ENCODE measurements at regions not wholly inside any gene's neighbourhood (a gene's known extent, or its start where the extent isn't known, plus 50 kb on each side); places are given as distances from the start of the nearest gene placed in this dataset.

- TF ChIP-seq CTCF (IDR thresholded peaks at IDR 0.05; ENCODE audit: low read length) (no peak), EZH2 (IDR thresholded peaks at IDR 0.05; ENCODE audit: borderline replicate concordance, low read length) (no peak)
These were observed 180.1 kb upstream of the NECTIN1 start for GRCh38 chr11:119909077-119909476.

All from OCI-LY1 (cell line).